ENCODE measurements at regions not wholly inside any gene's neighbourhood (a gene's known extent, or its start where the extent isn't known, plus 50 kb on each side); places are given as distances from the start of the nearest gene placed in this dataset.

GRCh38 chr14:89498878-89499277 lies 81.8 kb upstream of the FOXN3 start:
- no peak overlapping the region for H3K27ac ChIP-seq
- ChIA-PET CTCF (no interaction called here), POLR2A (ENCODE audit: low non-redundant PET) (no interaction called here)
- no peak for DNase-seq (ENCODE audit: low spot score)
- TF ChIP-seq CTCF (conservative IDR thresholded peaks at IDR 0.05; ENCODE audit: low read depth) = no peak

GRCh38 chr14:89495718-89496117 lies 78.7 kb upstream of the FOXN3 start:
- no peak for TF ChIP-seq CTCF (conservative IDR thresholded peaks at IDR 0.05; ENCODE audit: low read depth)
- ChIA-PET CTCF (interaction anchor here (0.6 kb wide), 1 partner anchor 234 kb away, joined by 3 read pairs; no protein-coding TSS in a partner anchor), POLR2A (ENCODE audit: low non-redundant PET) (no interaction called here)
- H3K27ac ChIP-seq = no peak overlapping the region
- no peak for DNase-seq (ENCODE audit: low spot score)

- POLR2A ChIA-PET (ENCODE audit: low non-redundant PET) = no interaction called here
- CTCF ChIA-PET = interaction anchor here (0.8 kb wide), 1 partner anchor 15 kb away, joined by 4 read pairs; no protein-coding TSS in a partner anchor
- TF ChIP-seq CTCF (conservative IDR thresholded peaks at IDR 0.05; ENCODE audit: low read depth) = no peak
- no peak for DNase-seq (ENCODE audit: low spot score)
- H3K27ac ChIP-seq = no peak overlapping the region
Measured at GRCh38 chr14:89493877-89494634, 77.0 kb upstream of the FOXN3 start.

- TF ChIP-seq CTCF (conservative IDR thresholded peaks at IDR 0.05; ENCODE audit: low read depth) = no peak
- ChIA-PET CTCF (interaction anchor here (0.8 kb wide), 1 partner anchor 15 kb away, joined by 4 read pairs; no protein-coding TSS in a partner anchor), POLR2A (ENCODE audit: low non-redundant PET) (no interaction called here)
- DNase-seq (ENCODE audit: low spot score) = no peak
- no peak overlapping the region for H3K27ac ChIP-seq
Measured at GRCh38 chr14:89493406-89493805, 76.4 kb upstream of the FOXN3 start.

GRCh38 chr14:89491711-89492381 lies 74.8 kb upstream of the FOXN3 start:
- H3K27ac ChIP-seq = no peak overlapping the region
- POLR2A ChIA-PET (ENCODE audit: low non-redundant PET) = no interaction called here
- CTCF ChIA-PET = interaction anchor here (0.6 kb wide), 1 partner anchor 197 kb away, joined by 5 read pairs; no protein-coding TSS in a partner anchor
- DNase-seq (ENCODE audit: low spot score) = no peak
- no peak for TF ChIP-seq CTCF (conservative IDR thresholded peaks at IDR 0.05; ENCODE audit: low read depth)

GRCh38 chr14:89490466-89490865 lies 73.4 kb upstream of the FOXN3 start:
- H3K27ac ChIP-seq = no peak overlapping the region
- DNase-seq (ENCODE audit: low spot score) = no peak
- CTCF ChIA-PET = interaction anchor here (0.7 kb wide), 1 partner anchor 154 kb away, joined by 4 read pairs; no protein-coding TSS in a partner anchor
- no peak for TF ChIP-seq CTCF (conservative IDR thresholded peaks at IDR 0.05; ENCODE audit: low read depth)
- POLR2A ChIA-PET (ENCODE audit: low non-redundant PET) = no interaction called here

All from RWPE1 (cell line).